A549 (cell line): ENCODE measurements at regions not wholly inside any gene's neighbourhood (a gene's known extent, or its start where the extent isn't known, plus 50 kb on each side); places are given as distances from the start of the nearest gene placed in this dataset.

Experiments
- ATAC-seq, 2 experiments: fragments of 200-7000 bp in 1 of 2; fragments of >200 bp in 1 of 2; cut with Nextera tagmentation in 1 of 2; cut with Tn5 transposase in 1 of 2; 3 replicates each; pipeline versions ENCODE4 v1.8.0 to v1.9.1; 2018 to 2020; ENCODE audit warnings: mild to moderate bottlenecking in 1 of 2, moderate library complexity in 1 of 2
- CTCF ChIA-PET: fragments of 300-600 bp; sonication (Branson Sonifier 250); formaldehyde crosslinking; extraction: SDS; loops from one replicate; lab custom pipeline; 2021; ENCODE audit warnings: antibody characterized with exemption, inconsistent platforms; lab: Yijun Ruan, JAX
- POLR2A ChIA-PET: fragments of 350-600 bp; formaldehyde crosslinking; extraction: SDS; loops from one replicate; lab custom pipeline; 2021; ENCODE audit warnings: antibody characterized with exemption, inconsistent platforms; lab: Yijun Ruan, JAX
- DNase-seq, 2 experiments: peaks; one replicate each; pipeline versions ENCODE4 v3.0.0 to v3.0.0-alpha.2; 2011 to 2016; ENCODE audit warnings: low read depth in 1 of 2, low spot score in 1 of 2
- FAIRE-seq: peaks from 2 replicates; lab custom pipeline; 2011; peaks lifted over from hg19 to GRCh38; lab: Jason Lieb, UNC
- H3K27ac ChIP-seq, 2 experiments: fragments of >200 bp; sonication (Bioruptor Twin); formaldehyde crosslinking; 3 replicates each; pipeline ENCODE4 v1.5.1; 2016 to 2017
- H3K4me1 ChIP-seq: fragments of >200 bp; sonication (Bioruptor Twin); formaldehyde crosslinking; 3 replicates; pipeline ENCODE4 v1.6.1; 2016
- H3K4me2 ChIP-seq: fragments of >200 bp; sonication (Bioruptor Twin); formaldehyde crosslinking; 3 replicates; pipeline ENCODE4 v1.6.1; 2016
- H3K4me3 ChIP-seq: fragments of >200 bp; sonication (Bioruptor Twin); formaldehyde crosslinking; 3 replicates; pipeline ENCODE4 v1.5.1; 2016
- H3K9me3 ChIP-seq: fragments of >200 bp; sonication (Bioruptor Twin); formaldehyde crosslinking; 3 replicates; pipeline ENCODE4 v1.6.1; 2016
- ATOH8 ChIP-seq: fragments of 250-450 bp; sonication (Bioruptor Pico); IDR thresholded peaks from 2 replicates; pipeline ENCODE4 v1.5.0; 2020; ENCODE audit warnings: low read depth, mild to moderate bottlenecking, moderate library complexity
- BCL3 ChIP-seq: fragments of >200 bp; sonication (Bioruptor Twin); formaldehyde crosslinking; IDR thresholded peaks from 3 replicates; pipeline ENCODE4 v1.6.1; 2016
- E2F6 ChIP-seq: IDR thresholded peaks from 2 replicates; pipeline ENCODE4 v1.6.1; 2012; ENCODE audit warnings: low read depth, borderline replicate concordance
- EHF ChIP-seq: fragments of 250-450 bp; sonication (Bioruptor Pico); IDR thresholded peaks from 2 replicates; pipeline ENCODE4 v1.5.0; 2020; ENCODE audit warnings: mild to moderate bottlenecking
- EHMT2 ChIP-seq: fragments of 200-600 bp; sonication (generic); IDR thresholded peaks from 2 replicates; pipeline ENCODE4 v1.6.1; 2016; ENCODE audit warnings: antibody characterized with exemption, low read depth, mild to moderate bottlenecking, moderate library complexity
- FOSL2 ChIP-seq, 2 experiments: fragments of 450-650 bp in 1 of 2; fragments of >200 bp in 1 of 2; sonication (Bioruptor Twin) in 1 of 2; formaldehyde crosslinking; IDR thresholded peaks; 2 replicates each; pipeline versions ENCODE4 v1.5.0 to v1.6.1; 2016 to 2020; ENCODE audit warnings: mild to moderate bottlenecking in 1 of 2, moderate library complexity in 1 of 2
- HES2 ChIP-seq: fragments of >200 bp; sonication (Bioruptor Twin); formaldehyde crosslinking; IDR thresholded peaks from 2 replicates; pipeline ENCODE4 v1.6.1; 2016
- HEYL ChIP-seq: fragments of 250-450 bp; sonication (Bioruptor Pico); IDR thresholded peaks from 2 replicates; pipeline ENCODE4 v1.8.0; 2021; ENCODE audit warnings: mild to moderate bottlenecking, moderate library complexity
- HOXB13 ChIP-seq: fragments of 250-450 bp; sonication (Bioruptor Pico); IDR thresholded peaks from 2 replicates; pipeline ENCODE4 v1.5.0; 2020; ENCODE audit warnings: low read depth, mild to moderate bottlenecking, moderate library complexity
- HOXB5 ChIP-seq: fragments of 250-450 bp; sonication (Bioruptor Pico); IDR thresholded peaks from 2 replicates; pipeline ENCODE4 v1.5.0; 2020; ENCODE audit warnings: mild to moderate bottlenecking, moderate library complexity
- JUN ChIP-seq, 2 experiments: fragments of >200 bp; sonication (Bioruptor Twin); formaldehyde crosslinking; IDR thresholded peaks; 2 replicates in 1 of 2; 3 replicates in 1 of 2; pipeline ENCODE4 v1.6.1; 2016 to 2017
- KDM5A ChIP-seq: fragments of 200-600 bp; sonication (generic); IDR thresholded peaks from 2 replicates; pipeline ENCODE4 v1.6.1; 2016; ENCODE audit warnings: antibody characterized with exemption, mild to moderate bottlenecking
- MAZ ChIP-seq: fragments of 150-350 bp; IDR thresholded peaks from 2 replicates; pipeline ENCODE4 v1.6.1; 2014; ENCODE audit warnings: antibody characterized with exemption, low read depth, low read length, borderline replicate concordance
- RAD21 ChIP-seq, 2 experiments: fragments of >200 bp in 1 of 2; sonication (Bioruptor Twin) in 1 of 2; formaldehyde crosslinking in 1 of 2; IDR thresholded peaks in 1 of 2; conservative IDR thresholded peaks in 1 of 2; 2 replicates in 1 of 2; 3 replicates in 1 of 2; pipeline ENCODE4 v1.6.1; 2012 to 2018; ENCODE audit warnings: inconsistent platforms in 1 of 2
- RFX5 ChIP-seq: fragments of 450-650 bp; IDR thresholded peaks from 2 replicates; pipeline ENCODE4 v1.7.1; 2014; ENCODE audit warnings: antibody characterized with exemption, mild to moderate bottlenecking, moderate library complexity
- RNF2 ChIP-seq: fragments of 200-600 bp; sonication (generic); IDR thresholded peaks from 2 replicates; pipeline ENCODE4 v1.6.1; 2016; ENCODE audit warnings: low read depth, mild to moderate bottlenecking, antibody characterized with exemption, moderate library complexity, borderline replicate concordance
- TFCP2L1 ChIP-seq: fragments of 250-450 bp; sonication (Bioruptor Pico); IDR thresholded peaks from 2 replicates; pipeline ENCODE4 v1.5.0; 2021; ENCODE audit warnings: mild to moderate bottlenecking
- WGBS: methylation state at CpG from one replicate; pipeline ENCODE4 v1.1.6; 2017; ENCODE audit errors: missing lambda C conversion rate; 5-methylcytosine and 5-hydroxymethylcytosine counted together

GRCh38 chr2:65668744-65669143 is 236.3 kb upstream of the SPRED2 start:
- peaks cover 12% of the 10 kb centered on the region for H3K9me3 ChIP-seq
- CTCF ChIA-PET = interaction anchor here (1.1 kb wide), 1 partner anchor 28 kb away, joined by 8 read pairs; no protein-coding TSS in a partner anchor
- no peak overlapping the region for H3K4me2 ChIP-seq
- TF ChIP-seq EHMT2 (no peak), RFX5 (no peak), RNF2 (no peak), E2F6 (no peak), ATOH8 (CRISPR knock-in tag) (no peak)
- TF ChIP-seq, all 56 proteins: peak for 0
- POLR2A ChIA-PET = no interaction called here
- ATAC-seq (no peak), FAIRE-seq (no peak), DNase-seq (no peak)
- no peak overlapping the region for H3K4me3 ChIP-seq
- H3K27ac ChIP-seq = no peak overlapping the region
- H3K4me1 ChIP-seq = no peaks in the 10 kb centered on the region

GRCh38 chr2:65666156-65666725 is 233.8 kb upstream of the SPRED2 start:
- TF ChIP-seq FOSL2 (IDR thresholded peaks at IDR 0.05) (no peak), FOSL2 (CRISPR knock-in tag; IDR thresholded peaks at IDR 0.05) (peak; percentile 35; the same call in 1 of the 2 replicates), RAD21 (conservative IDR thresholded peaks at IDR 0.05 in 1 of 2, IDR thresholded peaks at IDR 0.05 in 1 of 2) (no peak)
- 43% methylated on average over 6 of the region's 6 CpGs for WGBS
- ATAC-seq = no peak
- H3K4me2 ChIP-seq = no peak overlapping the region
- no peak overlapping the region for H3K27ac ChIP-seq
- peaks cover 12% of the 10 kb centered on the region for H3K9me3 ChIP-seq
- FAIRE-seq = no peak
- H3K4me3 ChIP-seq = no peak overlapping the region
- POLR2A ChIA-PET = no interaction called here
- CTCF ChIA-PET = interaction anchor here (1.7 kb wide), 1 partner anchor 15 kb away, joined by 4 read pairs; no protein-coding TSS in a partner anchor
- H3K4me1 ChIP-seq = no peaks in the 10 kb centered on the region
- no peak for DNase-seq

- Histone ChIP-seq H3K4me2 (no peak overlapping the region), H3K4me3 (no peak overlapping the region), H3K27ac (no peak overlapping the region), H3K4me1 (no peaks in the 10 kb centered on the region), H3K9me3 (peaks cover 12% of the 10 kb centered on the region)
- ChIA-PET CTCF (interaction anchor here (1.1 kb wide), 1 partner anchor 25 kb away, joined by 4 read pairs; no protein-coding TSS in a partner anchor), POLR2A (no interaction called here)
- 22% methylated on average over 2 of the region's 2 CpGs for WGBS
- no peak for TF ChIP-seq HOXB13 (CRISPR knock-in tag)
- TF ChIP-seq HOXB5 (CRISPR knock-in tag) = no peak
- no peak for TF ChIP-seq BCL3
- no peak for TF ChIP-seq TFCP2L1 (CRISPR knock-in tag)
- TF ChIP-seq EHF (CRISPR knock-in tag) = no peak
- TF ChIP-seq HEYL = no peak
- no peak for TF ChIP-seq KDM5A
- no peak for TF ChIP-seq HES2
- TF ChIP-seq JUN (IDR thresholded peaks at IDR 0.05) = no peak
- no peak for TF ChIP-seq MAZ
- DNase-seq (no peak), FAIRE-seq (no peak), ATAC-seq (no peak)
Observed at GRCh38 chr2:65664931-65665330, 232.5 kb upstream of the SPRED2 start.
